ENCODE measurements at regions not wholly inside any gene's neighbourhood (a gene's known extent, or its start where the extent isn't known, plus 50 kb on each side); places are given as distances from the start of the nearest gene placed in this dataset.

GRCh38 chrX:11952176-11952720 is 186.0 kb upstream of the FRMPD4 start:
- H3K27ac ChIP-seq, result no peak overlapping the region
- TF ChIP-seq, protein P1, sequence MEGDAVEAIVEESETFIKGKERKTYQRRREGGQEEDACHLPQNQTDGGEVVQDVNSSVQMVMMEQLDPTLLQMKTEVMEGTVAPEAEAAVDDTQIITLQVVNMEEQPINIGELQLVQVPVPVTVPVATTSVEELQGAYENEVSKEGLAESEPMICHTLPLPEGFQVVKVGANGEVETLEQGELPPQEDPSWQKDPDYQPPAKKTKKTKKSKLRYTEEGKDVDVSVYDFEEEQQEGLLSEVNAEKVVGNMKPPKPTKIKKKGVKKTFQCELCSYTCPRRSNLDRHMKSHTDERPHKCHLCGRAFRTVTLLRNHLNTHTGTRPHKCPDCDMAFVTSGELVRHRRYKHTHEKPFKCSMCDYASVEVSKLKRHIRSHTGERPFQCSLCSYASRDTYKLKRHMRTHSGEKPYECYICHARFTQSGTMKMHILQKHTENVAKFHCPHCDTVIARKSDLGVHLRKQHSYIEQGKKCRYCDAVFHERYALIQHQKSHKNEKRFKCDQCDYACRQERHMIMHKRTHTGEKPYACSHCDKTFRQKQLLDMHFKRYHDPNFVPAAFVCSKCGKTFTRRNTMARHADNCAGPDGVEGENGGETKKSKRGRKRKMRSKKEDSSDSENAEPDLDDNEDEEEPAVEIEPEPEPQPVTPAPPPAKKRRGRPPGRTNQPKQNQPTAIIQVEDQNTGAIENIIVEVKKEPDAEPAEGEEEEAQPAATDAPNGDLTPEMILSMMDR (conservative IDR thresholded peaks at IDR 0.05), result no peak

DNA sequence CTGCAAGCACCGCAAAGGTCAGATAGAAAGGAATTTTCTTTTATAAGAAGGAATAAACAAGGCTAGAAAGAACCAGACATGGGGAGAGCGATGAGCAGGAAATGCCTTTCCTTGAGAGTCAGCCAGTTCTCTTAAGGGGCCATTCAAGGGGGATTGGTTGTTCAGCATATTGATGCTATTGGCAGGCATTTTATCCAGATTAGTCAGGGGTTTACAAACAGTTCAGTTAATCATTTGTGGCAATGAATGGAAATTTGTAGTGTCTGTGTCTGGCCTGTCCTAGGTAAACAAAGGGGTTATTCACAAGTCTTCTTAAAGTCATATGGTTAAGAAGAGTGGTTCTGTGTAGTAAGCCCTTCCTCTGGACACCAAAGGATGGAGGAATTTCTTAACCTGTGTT is 184.7 kb upstream of the FRMPD4 start:
- H3K27ac ChIP-seq, result no peak overlapping the region
- TF ChIP-seq, protein P1 (conservative IDR thresholded peaks at IDR 0.05), result no peak

DNA sequence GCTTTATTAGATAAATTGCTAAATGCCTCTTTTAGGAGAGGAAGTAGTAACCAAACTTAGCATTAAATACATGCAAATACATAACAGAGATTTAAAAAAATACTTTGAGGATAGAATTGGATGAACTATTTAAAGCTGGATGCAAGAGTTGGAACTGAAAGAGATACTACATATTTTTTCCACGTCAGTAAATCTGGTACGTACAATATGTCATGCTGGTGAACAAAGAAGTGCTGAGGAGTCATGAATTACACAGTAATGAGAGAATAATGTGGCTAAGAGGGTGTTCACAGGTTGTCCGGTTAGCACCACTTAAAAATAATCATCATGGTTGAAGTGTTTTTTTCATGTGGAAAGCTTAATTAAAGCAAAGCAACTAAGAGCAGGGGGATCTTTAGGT is 184.1 kb upstream of the FRMPD4 start:
- no peak overlapping the region for H3K27ac ChIP-seq
- TF ChIP-seq, protein P1 (conservative IDR thresholded peaks at IDR 0.05), result no peak

DNA sequence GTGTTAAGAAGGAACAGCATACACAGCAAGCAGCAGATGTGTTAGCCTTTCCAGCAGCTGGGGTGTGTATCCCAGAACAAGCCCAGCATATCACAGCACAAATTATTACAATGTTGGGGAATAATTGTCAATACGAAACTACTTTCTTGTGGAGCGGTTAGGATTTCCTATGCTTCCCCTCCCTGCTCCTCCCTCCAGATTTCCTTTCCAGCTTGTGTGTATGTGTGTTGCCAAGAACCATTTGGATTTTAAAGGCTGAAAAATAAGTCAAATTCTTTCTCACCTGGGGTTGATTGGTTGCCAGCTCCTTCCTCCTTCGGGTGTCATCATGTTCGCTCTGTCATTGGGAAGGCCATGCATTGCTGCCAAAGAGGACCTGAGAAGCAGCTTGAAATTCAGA is 178.2 kb upstream of the FRMPD4 start:
- H3K27ac ChIP-seq, result no peak overlapping the region
- TF ChIP-seq, protein P1 (conservative IDR thresholded peaks at IDR 0.05), result no peak

- TF ChIP-seq, protein P1 (conservative IDR thresholded peaks at IDR 0.05), result no peak
- no peak overlapping the region for H3K27ac ChIP-seq
These were observed 172.8 kb upstream of the FRMPD4 start for GRCh38 chrX:11965436-11965835.

GRCh38 chrX:11967986-11968869 is 170.0 kb upstream of the FRMPD4 start:
- TF ChIP-seq, protein P1 (conservative IDR thresholded peaks at IDR 0.05), result peak; percentile 12; the same call in 1 of the 2 replicates
- no peak overlapping the region for H3K27ac ChIP-seq

- no peak overlapping the region for H3K27ac ChIP-seq
- TF ChIP-seq, protein P1 (conservative IDR thresholded peaks at IDR 0.05), result no peak
These were observed 169.3 kb upstream of the FRMPD4 start for GRCh38 chrX:11968991-11969390.

All from VCaP (cell line).